H1 (cell line): ENCODE measurements at regions not wholly inside any gene's neighbourhood (a gene's known extent, or its start where the extent isn't known, plus 50 kb on each side); places are given as distances from the start of the nearest gene placed in this dataset.

Source experiments
- KDM1A ChIP-seq: fragments of 200-600, 300-600 bp; sonication (generic); IDR thresholded peaks from 2 replicates; pipeline ENCODE4 v1.7.1; 2016; ENCODE audit warnings: mild to moderate bottlenecking, low read length, borderline replicate concordance
- MAX ChIP-seq: IDR thresholded peaks from 2 replicates; pipeline ENCODE4 v1.6.1; 2012; ENCODE audit warnings: inconsistent platforms

GRCh38 chr2:176573612-176574483, 304.6 kb downstream of the MTX2 start (continued):
- TF ChIP-seq MAX, result no peak
- TF ChIP-seq KDM1A, result no peak
- TF ChIP-seq, all 59 proteins: peak for 0
